Middle frontal gyrus (tissue), 1 donor: ENCODE measurements at regions not wholly inside any gene's neighbourhood (a gene's known extent, or its start where the extent isn't known, plus 50 kb on each side); places are given as distances from the start of the nearest gene placed in this dataset.

Experiments
- DNase-seq: peaks from one replicate; pipeline ENCODE4 v3.0.0-alpha.2; 2015; ENCODE audit warnings: low spot score; ENCODE audit errors: extremely low spot score

GRCh38 chr7:86972072-86972471 lies 87.4 kb downstream of the ELAPOR2 start:
- no peak for DNase-seq

DNA sequence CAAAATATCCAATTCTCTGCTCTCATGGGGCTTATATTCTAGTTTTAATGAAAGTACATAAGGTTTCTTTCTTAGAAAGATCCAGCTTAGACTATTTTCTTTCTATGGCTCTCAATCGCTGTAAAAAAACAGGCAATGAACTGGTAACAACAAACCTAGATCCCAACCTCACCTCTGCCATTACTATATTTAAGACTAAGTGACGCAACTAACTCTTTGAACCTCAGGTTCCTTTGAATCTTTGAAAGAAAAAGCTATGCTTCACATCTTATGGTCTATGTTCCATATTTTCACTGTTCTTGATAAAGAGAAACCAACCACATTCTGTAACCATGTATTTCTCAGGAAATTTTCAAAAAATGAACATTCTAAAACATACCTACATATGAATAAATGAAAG lies 88.5 kb downstream of the ELAPOR2 start:
- DNase-seq = no peak

DNA sequence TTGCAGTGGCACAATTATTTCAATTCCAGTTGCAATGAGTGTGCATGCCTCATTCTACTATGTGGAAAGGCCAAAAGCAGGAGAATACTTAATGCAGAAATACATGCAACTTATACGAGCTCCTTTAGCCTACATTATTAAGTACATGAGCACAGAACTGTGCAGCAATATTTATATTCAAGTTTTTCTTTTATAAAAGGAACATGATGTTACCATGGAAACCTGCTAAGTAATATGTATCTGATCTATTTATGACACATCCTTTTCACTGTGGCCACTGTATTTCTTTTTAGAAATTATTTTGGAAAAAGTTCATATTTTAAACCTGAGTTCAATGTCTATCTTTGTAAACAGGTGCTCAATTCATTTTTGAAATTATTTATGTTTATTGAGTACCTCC lies 88.9 kb downstream of the ELAPOR2 start:
- no peak for DNase-seq

- no peak for DNase-seq
Measured at GRCh38 chr7:86969865-86970264, 89.6 kb downstream of the ELAPOR2 start.

- no peak for DNase-seq
Measured at GRCh38 chr7:86968618-86969017, 90.8 kb downstream of the ELAPOR2 start.

- no peak for DNase-seq
Measured at GRCh38 chr7:86966916-86967315, 92.5 kb downstream of the ELAPOR2 start.

GRCh38 chr7:86965727-86966120 lies 93.7 kb downstream of the ELAPOR2 start:
- no peak for DNase-seq

GRCh38 chr7:86964973-86965726 lies 94.3 kb downstream of the ELAPOR2 start:
- no peak for DNase-seq

DNA sequence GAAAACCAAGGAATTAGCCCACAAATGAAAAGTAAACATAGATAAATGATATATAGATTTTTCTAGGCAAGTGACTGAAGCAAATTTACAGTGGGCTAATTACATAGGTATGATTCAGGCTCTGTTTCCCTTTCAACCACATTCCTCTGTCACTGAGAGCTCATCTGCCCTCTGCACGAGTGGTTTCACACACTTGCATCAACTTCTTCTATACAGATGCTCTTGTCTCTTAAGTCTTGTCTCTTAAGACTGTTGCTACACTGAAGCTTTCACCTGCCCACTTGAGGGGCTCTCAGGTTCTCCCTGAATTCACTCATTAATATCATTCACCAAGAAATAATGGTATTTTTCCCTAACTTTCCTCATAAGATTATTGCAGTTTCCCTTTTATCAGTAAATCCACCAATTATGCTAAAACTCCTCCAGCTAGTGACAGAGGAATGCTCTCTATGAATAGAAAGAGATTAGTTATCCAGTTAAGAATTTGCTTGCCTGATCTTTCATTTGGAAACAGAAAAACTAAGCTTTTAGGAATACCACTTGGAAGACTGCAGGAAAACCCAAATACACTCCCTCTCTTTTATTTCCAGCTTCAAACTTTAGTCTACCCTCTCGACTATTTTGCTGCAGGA lies 95.7 kb downstream of the ELAPOR2 start:
- DNase-seq = no peak

DNA sequence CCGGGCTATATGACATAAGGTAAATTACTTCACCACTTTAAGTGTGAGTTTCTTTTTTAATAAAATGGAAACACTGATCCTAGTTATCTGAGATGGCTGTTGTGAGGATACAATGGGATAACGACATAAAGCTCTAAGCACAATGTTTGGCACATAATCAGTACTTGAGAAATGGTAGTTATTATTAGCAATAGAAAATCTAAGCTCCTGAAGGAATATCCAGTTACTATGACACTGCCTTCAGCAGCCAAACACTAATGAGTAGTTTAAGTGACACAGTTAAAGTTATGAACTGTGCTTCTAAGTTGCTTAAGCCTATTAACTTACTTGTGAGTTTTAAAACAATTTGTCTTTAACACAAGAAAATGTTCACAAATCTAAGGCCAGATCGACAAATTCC lies 96.8 kb downstream of the ELAPOR2 start:
- DNase-seq = no peak

GRCh38 chr7:86961686-86962085 lies 97.8 kb downstream of the ELAPOR2 start:
- DNase-seq = no peak

- no peak for DNase-seq
Measured at GRCh38 chr7:86958380-86958779, 101.1 kb downstream of the ELAPOR2 start.

- no peak for DNase-seq
Measured at GRCh38 chr7:86956567-86956966, 102.9 kb downstream of the ELAPOR2 start.

GRCh38 chr7:86955895-86956503 lies 103.5 kb downstream of the ELAPOR2 start:
- DNase-seq = no peak

DNA sequence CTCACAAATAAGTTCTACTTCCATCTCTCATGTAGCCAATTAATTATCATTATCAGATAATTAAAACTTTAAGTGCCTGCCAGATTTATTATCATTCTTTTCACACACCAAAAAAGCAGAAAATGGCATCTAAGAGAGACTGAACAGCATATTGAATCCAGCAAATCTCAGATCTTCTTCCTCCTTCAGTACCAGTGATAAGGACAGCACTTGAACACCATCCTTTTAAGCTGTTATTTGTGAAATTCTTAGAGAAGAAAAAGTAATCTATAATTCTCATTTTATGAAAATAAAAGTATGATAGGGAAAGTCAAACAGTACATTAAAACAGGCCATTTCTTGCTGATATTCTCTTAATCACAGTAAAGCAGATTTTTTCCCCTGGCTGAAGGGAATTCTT lies 104.5 kb downstream of the ELAPOR2 start:
- DNase-seq = no peak

GRCh38 chr7:86953653-86954336 lies 105.7 kb downstream of the ELAPOR2 start:
- DNase-seq = no peak

- DNase-seq = no peak
Measured at GRCh38 chr7:86953219-86953618, 106.2 kb downstream of the ELAPOR2 start.

DNA sequence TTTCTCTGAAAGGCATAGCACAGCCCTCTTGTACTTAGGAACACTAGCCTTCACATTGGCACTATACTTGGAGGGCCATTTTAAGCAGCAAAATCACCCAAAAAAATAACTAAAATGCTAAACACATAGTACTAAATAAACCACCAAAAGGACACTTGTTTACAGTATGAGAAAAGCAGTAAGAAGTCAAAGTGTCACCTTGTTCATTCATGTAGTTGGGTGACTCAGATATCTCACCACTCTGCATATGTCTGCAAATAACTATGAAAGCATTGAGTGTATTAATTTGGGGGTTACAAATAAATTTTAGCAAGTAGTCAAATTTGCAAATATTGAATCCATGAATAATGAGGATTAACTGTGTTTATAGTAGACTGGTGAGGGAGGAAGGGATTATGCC lies 107.6 kb downstream of the ELAPOR2 start:
- no peak for DNase-seq

DNA sequence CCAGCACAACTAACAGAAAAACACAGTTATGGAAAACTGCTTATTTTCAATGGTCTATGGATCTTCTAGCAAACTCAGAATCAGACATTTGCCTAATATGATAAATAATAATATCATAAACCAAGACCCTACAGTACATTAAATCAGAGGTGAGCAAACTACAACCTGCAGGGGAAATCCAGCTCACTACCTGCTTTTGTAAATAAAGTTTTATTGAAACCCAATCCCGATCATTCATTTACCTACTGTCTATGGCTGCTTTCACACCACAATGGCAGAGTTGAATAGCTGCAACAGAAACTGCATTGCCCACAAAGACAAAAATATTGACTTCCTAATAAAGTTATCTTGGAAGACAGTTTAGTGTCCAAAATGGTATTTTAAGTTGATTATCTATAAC lies 108.5 kb downstream of the ELAPOR2 start:
- no peak for DNase-seq

GRCh38 chr7:86950360-86950759 lies 109.1 kb downstream of the ELAPOR2 start:
- no peak for DNase-seq

DNA sequence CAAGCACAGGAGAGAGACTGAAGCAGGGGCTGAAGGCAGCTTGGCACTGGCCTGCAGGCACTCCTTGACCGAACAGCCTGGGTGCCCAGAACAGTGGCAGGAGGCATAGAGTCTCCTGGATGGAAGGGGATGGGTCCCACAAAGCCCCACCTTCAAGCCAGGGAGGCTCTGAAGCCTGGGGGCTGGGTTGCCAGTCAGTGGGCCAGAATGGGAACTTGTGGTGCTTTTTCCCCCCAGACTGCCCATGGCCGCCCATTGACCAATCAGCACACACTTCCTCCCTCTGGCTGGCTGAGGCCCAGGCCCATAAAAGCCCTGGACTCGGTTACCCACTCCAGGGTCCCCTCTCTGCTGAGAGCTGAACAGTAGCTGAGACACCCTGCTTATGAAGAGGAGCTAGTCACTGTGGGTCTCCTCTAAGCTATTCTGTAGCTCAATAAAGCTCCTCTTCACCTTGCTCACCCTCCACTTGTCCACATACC lies 109.6 kb downstream of the ELAPOR2 start:
- DNase-seq = no peak
